Memory B cell (primary cell): ENCODE measurements at regions not wholly inside any gene's neighbourhood (a gene's known extent, or its start where the extent isn't known, plus 50 kb on each side); places are given as distances from the start of the nearest gene placed in this dataset.

Experiments used
- ATAC-seq: fragments of 150-1000 bp; cut with Tn5 transposase; 2 replicates; pipeline ENCODE4 v1.10.0; 2021; ENCODE audit warnings: low read depth, mild to moderate bottlenecking, moderate library complexity
- DNase-seq, 2 donors: peaks; one replicate each; pipeline ENCODE4 v3.0.0; 2022; ENCODE audit warnings: low spot score in 2 of 2
- H3K27ac Mint-ChIP-seq: one replicate; pipeline ENCODE4 v1.8.0; 2022; ENCODE audit warnings: mild to moderate bottlenecking, moderate library complexity, mixed read lengths
- H3K27me3 Mint-ChIP-seq: one replicate; pipeline ENCODE4 v1.8.0; 2022; ENCODE audit warnings: mixed read lengths
- H3K36me3 Mint-ChIP-seq: one replicate; pipeline ENCODE4 v1.8.0; 2022; ENCODE audit warnings: mild to moderate bottlenecking, mixed read lengths
- H3K4me1 Mint-ChIP-seq: one replicate; pipeline ENCODE4 v1.8.0; 2022; ENCODE audit warnings: mixed read lengths
- H3K4me3 Mint-ChIP-seq: one replicate; pipeline ENCODE4 v1.8.0; 2022; ENCODE audit warnings: mild to moderate bottlenecking, moderate library complexity, mixed read lengths
- H3K9me3 Mint-ChIP-seq: one replicate; pipeline ENCODE4 v1.8.0; 2022; ENCODE audit warnings: mixed read lengths

DNA sequence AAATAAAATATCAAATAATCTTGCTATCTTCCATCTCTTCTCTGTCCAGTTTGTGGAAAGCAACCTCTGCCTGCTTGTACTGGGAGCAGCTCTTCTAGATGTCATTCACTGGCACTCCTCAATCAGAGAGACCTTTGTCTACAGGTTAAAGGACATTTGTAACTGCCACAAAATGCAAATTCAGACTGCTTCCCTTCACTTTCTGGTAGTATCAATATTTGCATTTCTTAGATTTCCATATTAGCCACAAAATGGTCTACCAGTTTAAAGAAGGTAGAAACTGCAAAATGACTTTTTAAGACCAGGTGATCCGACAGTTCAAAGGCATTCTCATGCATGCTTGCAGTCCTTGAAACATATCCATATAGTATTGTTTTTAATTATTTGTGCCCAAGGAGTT is 51.7 kb upstream of the RCN1 start:
- Mint-ChIP-seq H3K4me1 (no peaks in the 10 kb centered on the region), H3K27me3 (peaks cover 9% of the 10 kb centered on the region), H3K36me3 (no peaks in the 10 kb centered on the region), H3K4me3 (no peak overlapping the region), H3K9me3 (no peaks in the 10 kb centered on the region), H3K27ac (no peak overlapping the region)
- DNase-seq (no peak), ATAC-seq (no peak)

DNA sequence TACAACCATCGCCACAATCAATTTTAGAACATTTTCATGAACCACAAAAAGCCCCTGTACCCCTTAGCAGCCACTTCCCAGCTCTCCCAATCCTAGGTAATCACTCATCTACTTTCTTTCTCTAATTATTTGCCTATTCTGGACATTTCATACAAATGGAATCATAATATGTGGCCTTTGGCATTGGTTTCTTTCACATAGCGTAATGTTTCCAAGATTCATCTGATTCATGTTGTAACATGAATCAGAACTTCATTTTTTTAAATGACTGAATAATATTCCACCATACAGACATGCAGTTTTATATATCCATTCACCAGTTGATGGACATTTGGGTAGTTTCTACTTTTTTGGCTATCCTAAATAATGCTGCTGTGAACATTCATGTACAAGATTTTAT is 56.2 kb upstream of the RCN1 start:
- DNase-seq = no peak
- Mint-ChIP-seq H3K36me3 (no peaks in the 10 kb centered on the region), H3K27me3 (peaks cover 9% of the 10 kb centered on the region), H3K4me3 (no peak overlapping the region), H3K4me1 (peaks cover 8% of the 10 kb centered on the region), H3K9me3 (no peaks in the 10 kb centered on the region), H3K27ac (no peak overlapping the region)
- no peak for ATAC-seq

DNA sequence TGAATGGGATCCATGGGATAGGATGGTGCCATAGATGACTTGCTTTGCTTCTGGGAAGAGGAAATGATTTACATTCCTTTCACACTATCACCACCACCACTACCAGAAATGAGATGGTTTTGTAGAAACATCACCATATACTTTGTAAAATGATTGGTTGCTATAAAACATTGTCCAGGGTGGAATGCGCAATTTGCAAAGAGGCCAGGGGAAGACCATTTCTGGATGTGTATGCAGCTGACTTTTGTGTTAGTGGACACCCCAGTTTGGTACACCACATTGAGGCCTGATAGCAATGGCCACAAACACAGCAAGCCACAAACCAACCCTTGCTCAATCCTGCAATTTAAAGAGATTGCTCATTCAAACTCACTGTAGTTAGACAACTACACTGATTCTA is 56.7 kb upstream of the RCN1 start:
- no peak overlapping the region for H3K4me3 Mint-ChIP-seq
- ATAC-seq (no peak), DNase-seq (no peak)
- H3K9me3 Mint-ChIP-seq = no peaks in the 10 kb centered on the region
- H3K27ac Mint-ChIP-seq = no peak overlapping the region
- peaks cover 8% of the 10 kb centered on the region for H3K4me1 Mint-ChIP-seq
- H3K36me3 Mint-ChIP-seq = no peaks in the 10 kb centered on the region
- H3K27me3 Mint-ChIP-seq = peaks cover 9% of the 10 kb centered on the region

DNA sequence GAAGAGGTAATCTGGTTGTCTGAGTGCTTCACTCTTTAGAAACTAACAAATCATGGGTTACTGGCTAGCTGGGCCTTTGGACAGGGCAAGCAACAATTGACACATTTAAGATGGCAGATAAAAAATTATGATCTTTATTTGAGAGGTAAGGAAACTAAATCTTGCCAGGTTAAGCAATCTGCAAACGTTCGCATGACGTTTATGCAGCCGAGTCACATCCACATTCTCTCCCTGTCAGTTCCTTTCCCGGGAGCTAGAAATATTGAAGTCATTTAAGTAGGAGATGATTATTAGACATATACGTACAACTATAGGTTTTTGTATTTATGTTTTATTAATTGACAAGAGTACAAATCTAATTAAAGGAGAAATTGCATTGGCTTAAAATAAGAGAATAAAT is 57.4 kb upstream of the RCN1 start:
- H3K4me1 Mint-ChIP-seq = peaks cover 8% of the 10 kb centered on the region
- H3K27ac Mint-ChIP-seq = no peak overlapping the region
- ATAC-seq = no peak
- no peak overlapping the region for H3K4me3 Mint-ChIP-seq
- H3K36me3 Mint-ChIP-seq = no peaks in the 10 kb centered on the region
- H3K27me3 Mint-ChIP-seq = peaks cover 7% of the 10 kb centered on the region
- DNase-seq = no peak
- H3K9me3 Mint-ChIP-seq = no peaks in the 10 kb centered on the region

DNA sequence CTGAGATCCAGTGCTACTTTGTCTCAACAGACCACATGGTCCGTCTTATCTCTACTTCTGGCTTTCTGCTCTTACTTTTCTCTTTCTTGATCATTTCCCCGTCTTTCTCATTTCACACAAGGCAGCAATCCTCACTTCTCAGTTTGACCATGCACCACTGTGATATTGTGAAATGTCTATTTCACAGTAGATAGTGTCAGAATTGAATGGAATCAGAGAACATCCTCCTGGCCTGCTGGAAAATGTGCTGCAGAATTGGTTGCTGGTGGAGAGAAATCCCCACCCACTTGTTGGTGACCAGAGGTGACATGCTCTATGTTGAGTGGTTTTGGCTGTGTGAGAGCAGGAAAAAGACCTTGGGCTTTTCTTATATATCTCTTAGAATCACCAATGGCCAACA is 57.8 kb upstream of the RCN1 start:
- H3K27me3 Mint-ChIP-seq = peaks cover 7% of the 10 kb centered on the region
- H3K27ac Mint-ChIP-seq = no peak overlapping the region
- no peak for ATAC-seq
- DNase-seq = no peak
- no peaks in the 10 kb centered on the region for H3K36me3 Mint-ChIP-seq
- no peak overlapping the region for H3K4me3 Mint-ChIP-seq
- no peaks in the 10 kb centered on the region for H3K9me3 Mint-ChIP-seq
- H3K4me1 Mint-ChIP-seq = peaks cover 8% of the 10 kb centered on the region

DNA sequence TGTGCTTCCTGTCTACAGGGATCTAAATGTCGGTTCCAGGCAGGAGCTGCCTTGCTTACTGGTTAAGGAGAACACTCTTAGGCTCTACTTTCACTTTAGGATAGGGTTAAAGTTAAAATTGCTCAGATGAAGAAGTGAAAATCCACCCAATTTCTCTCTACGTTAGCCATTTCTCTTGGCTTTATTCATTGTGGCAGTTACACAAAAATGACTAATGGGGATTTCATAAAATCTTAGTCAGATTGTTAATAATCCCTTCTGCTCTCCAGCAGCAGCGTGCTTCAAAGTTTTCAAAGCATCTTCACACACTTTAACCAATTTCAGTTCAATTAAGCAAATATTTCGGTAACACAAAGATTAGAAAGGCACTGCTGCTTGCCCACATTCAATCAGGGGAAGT is 58.4 kb upstream of the RCN1 start:
- Mint-ChIP-seq H3K27me3 (peaks cover 7% of the 10 kb centered on the region), H3K4me1 (peaks cover 8% of the 10 kb centered on the region), H3K36me3 (no peaks in the 10 kb centered on the region), H3K27ac (no peak overlapping the region), H3K4me3 (no peak overlapping the region), H3K9me3 (no peaks in the 10 kb centered on the region)
- no peak for DNase-seq
- ATAC-seq = no peak

DNA sequence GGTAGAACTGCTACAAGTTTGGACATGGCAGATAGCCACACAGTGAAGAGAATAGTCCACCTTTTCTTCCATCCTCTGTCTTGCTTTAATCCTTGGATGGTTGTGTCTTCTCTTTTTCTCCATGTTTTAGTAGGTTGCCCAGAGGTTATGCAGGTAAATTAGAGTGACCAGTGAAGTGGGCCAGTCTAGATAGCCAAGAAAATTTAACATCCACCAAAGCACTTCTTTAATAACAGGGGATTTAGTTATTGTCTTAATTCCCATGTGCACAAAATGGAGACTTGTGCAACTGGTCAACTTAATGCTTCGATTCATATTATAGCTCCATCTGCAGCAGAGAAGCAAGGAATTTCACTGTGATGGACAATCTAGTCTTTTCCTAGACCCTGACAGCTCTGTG is 58.8 kb upstream of the RCN1 start:
- Mint-ChIP-seq H3K4me3 (no peak overlapping the region), H3K4me1 (peaks cover 8% of the 10 kb centered on the region), H3K27ac (no peak overlapping the region), H3K36me3 (no peaks in the 10 kb centered on the region), H3K9me3 (no peaks in the 10 kb centered on the region), H3K27me3 (peaks cover 4% of the 10 kb centered on the region)
- ATAC-seq (no peak), DNase-seq (no peak)

DNA sequence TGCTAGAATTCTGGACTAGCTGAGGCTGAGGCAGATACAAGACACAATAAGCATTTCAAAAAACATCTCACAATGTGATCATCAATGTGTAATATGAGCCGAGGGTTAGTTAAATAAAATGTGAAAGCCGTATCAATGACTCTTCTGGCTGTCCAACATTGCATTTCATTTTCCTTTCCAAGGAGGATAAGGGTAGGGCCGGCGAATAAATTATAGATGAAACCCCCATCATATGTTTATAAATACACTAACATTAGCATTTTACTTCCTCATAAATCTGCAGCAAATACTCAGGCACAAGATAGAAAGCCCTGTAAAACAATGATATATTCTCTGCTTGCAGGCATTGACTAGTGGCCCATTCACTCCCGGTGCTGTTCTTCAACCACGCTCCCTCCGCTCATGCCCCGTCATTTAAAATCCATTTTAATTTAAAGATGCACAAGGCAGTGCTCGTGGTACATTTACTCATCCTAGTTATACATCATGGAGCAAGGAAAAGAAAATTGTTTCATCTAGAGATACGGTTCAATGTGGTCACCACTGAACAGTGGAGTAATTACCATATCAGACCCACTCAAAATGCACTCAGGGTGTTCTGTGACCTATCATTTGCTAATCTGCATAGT is 59.9 kb upstream of the RCN1 start:
- Mint-ChIP-seq H3K36me3 (no peaks in the 10 kb centered on the region), H3K4me1 (peaks cover 10% of the 10 kb centered on the region), H3K27ac (no peak overlapping the region), H3K4me3 (no peak overlapping the region), H3K27me3 (peaks cover 8% of the 10 kb centered on the region), H3K9me3 (no peaks in the 10 kb centered on the region)
- DNase-seq = no peak
- ATAC-seq = no peak

DNA sequence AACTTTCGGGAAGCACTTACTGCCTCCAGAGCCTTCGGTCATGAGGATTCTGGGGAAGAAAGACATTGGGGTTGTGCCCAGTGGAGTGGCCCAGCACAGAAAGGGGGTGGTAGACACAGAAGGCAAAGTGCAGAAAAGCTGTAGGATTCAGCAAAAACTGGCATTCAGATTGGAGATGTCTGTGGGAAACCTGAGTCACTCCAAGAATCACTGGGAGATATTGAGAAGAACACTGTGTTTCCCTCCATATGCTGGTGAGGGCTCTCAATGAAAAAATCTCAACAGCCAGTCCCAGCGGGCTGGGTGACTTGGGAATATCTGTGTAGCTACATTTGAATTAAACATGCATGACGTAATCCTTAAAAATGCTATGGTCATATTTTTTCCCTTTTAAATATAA is 61.2 kb upstream of the RCN1 start:
- Mint-ChIP-seq H3K36me3 (no peaks in the 10 kb centered on the region), H3K4me1 (peaks cover 10% of the 10 kb centered on the region), H3K9me3 (no peaks in the 10 kb centered on the region), H3K27me3 (peaks cover 8% of the 10 kb centered on the region), H3K4me3 (no peak overlapping the region), H3K27ac (no peak overlapping the region)
- ATAC-seq (no peak), DNase-seq (no peak)

DNA sequence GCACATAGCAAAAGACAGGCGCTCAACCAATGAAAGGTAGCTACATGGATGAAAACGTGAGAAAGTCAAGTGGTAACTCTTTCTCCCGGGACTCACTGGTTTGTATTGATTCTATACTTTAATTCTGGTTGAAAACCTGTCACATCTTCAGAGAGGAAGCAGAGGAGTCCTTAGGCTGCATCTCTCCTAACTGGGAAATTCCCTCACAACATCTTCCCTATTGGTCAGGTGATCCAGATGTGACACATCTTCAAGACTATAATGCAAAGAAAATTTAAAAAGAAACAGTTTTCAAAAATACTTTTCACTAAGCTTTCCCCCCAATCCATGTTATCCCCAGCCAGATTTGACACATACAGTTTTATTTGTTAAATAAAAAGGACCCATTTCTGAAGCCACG is 62.7 kb upstream of the RCN1 start:
- H3K36me3 Mint-ChIP-seq = no peaks in the 10 kb centered on the region
- DNase-seq (no peak), ATAC-seq (no peak)
- no peak overlapping the region for H3K27ac Mint-ChIP-seq
- H3K27me3 Mint-ChIP-seq = peaks cover 8% of the 10 kb centered on the region
- no peaks in the 10 kb centered on the region for H3K9me3 Mint-ChIP-seq
- H3K4me3 Mint-ChIP-seq = no peak overlapping the region
- peaks cover 10% of the 10 kb centered on the region for H3K4me1 Mint-ChIP-seq

DNA sequence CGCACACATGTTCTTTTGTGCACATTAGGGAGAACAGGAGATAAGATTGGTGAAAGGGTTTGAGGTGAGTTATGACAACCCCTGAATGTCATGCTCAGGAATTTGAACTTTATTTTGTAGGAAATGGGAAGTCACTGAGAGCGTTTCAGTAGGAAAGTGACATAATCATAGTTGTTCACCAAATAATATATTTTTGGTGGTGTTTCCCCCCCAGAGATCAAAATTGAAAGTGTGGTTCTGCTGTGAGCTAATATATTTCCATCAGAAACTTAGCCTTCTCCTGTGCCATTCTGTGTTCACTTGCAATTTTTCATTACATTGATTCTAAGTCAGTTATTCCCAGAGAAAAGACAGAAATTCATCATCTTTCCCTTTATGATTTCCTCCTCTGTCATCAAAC is 64.1 kb upstream of the RCN1 start:
- Mint-ChIP-seq H3K36me3 (no peaks in the 10 kb centered on the region), H3K27ac (no peak overlapping the region), H3K4me1 (peaks cover 2% of the 10 kb centered on the region), H3K27me3 (peaks cover 7% of the 10 kb centered on the region), H3K4me3 (no peak overlapping the region), H3K9me3 (no peaks in the 10 kb centered on the region)
- ATAC-seq (no peak), DNase-seq (no peak)

DNA sequence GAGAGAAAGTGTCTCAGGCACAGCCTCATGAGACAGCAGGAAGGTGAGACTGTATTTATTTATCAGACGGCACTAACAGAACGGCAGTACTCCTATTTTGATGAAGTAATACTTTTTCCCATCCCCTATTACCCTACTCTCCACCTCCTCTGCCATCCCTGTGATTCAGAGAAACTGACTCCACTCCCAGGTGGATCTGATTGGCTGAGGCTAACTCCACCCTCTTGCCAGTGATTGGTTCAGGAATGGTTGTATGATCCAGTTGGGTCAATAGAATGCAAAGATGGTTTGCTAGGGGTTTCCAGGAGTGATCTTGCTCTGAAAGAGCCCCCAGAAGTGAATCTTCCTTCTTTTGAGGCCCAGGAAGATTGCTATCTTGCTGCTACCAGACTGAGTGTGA is 65.9 kb upstream of the RCN1 start:
- Mint-ChIP-seq H3K27ac (no peak overlapping the region), H3K27me3 (peaks cover 5% of the 10 kb centered on the region), H3K4me1 (peaks cover 2% of the 10 kb centered on the region), H3K9me3 (no peaks in the 10 kb centered on the region), H3K4me3 (no peak overlapping the region), H3K36me3 (no peaks in the 10 kb centered on the region)
- DNase-seq (no peak), ATAC-seq (no peak)

DNA sequence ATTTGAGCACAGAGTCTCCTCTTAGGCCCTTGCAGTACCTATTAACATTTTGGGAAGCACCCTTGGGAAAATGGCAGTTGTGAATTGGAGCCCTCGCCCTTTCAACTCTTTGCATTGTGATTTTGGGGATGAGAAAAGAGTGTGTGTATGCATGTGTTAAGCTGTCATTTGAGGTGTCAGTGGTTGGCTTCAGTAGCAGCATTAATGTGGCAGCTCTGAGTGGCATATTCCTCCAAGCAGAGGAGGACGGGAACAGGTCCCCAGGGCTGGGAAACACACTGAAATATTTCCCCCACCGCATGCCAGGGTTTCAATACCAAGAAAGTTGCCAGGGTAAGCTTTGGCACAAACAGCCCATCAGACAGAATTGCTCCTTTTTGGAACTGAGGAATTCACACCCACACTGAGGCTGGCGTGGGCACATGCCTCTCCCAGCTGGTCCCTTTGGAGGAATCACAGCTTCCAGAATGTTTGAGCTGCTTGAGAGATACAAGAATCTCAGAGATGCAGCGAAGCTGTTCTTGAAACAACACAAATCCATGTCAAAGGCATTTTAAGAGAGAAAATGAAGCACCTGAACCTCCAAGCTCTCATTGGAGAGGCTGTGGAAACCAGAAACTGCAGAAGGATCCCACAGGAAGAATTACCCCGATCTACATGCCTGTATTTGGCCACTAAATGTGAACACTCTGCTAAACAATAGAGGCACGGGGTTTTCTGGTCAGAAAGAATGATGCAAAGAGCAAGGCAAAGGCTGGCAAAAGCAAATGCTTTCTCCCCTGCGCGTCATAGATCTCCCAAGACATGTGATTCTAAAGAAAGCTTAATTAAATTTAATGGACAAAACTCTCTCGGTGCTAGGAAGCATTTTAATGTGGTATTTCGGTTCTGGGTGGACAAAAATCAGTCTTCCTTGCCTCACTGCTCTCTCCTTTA is 67.2 kb upstream of the RCN1 start:
- ATAC-seq (no peak), DNase-seq (no peak)
- no peak overlapping the region for H3K27ac Mint-ChIP-seq
- H3K4me3 Mint-ChIP-seq = no peak overlapping the region
- H3K9me3 Mint-ChIP-seq = no peaks in the 10 kb centered on the region
- peaks cover 2% of the 10 kb centered on the region for H3K4me1 Mint-ChIP-seq
- peaks cover 5% of the 10 kb centered on the region for H3K27me3 Mint-ChIP-seq
- H3K36me3 Mint-ChIP-seq = no peaks in the 10 kb centered on the region

DNA sequence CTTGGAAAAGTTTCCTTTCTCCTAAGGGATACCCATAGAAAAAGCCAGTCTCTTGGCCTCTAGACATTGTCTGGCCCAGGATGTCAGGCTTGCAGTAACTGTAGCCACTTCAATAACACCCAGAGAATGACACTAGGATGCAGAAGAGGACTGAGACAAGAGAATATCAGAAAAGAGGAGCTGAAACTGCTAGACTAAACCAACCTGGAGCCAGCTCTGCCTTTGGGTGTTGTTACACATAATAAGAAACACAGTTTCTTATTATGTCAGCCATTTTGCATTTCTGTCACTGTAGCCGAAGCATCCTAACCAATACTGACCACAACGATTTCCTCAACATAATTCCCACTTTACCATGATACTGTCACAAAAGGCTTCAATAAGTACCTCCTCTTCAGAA is 72.2 kb upstream of the RCN1 start:
- no peaks in the 10 kb centered on the region for H3K36me3 Mint-ChIP-seq
- no peak for ATAC-seq
- H3K27me3 Mint-ChIP-seq = peaks cover 6% of the 10 kb centered on the region
- H3K27ac Mint-ChIP-seq = no peak overlapping the region
- DNase-seq = no peak
- no peaks in the 10 kb centered on the region for H3K9me3 Mint-ChIP-seq
- H3K4me3 Mint-ChIP-seq = no peak overlapping the region
- no peaks in the 10 kb centered on the region for H3K4me1 Mint-ChIP-seq

DNA sequence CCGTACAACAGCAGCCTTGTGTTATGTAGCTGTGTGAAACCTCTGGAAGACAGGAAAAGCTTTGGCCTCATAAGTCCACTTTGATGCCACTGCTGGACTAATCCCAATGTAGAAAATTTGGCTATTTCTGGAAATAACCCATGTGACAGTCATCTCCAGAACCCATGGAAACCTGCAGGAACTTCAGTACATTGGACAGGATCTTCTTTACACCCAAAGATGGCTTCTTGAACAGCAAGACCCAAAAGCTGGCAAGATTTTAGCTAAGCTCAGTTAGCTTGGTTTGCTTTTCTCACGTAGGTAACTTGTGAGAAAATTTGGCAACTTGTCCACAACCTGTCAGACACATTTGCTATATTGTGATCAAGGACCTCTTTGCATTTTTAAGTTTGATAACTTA is 74.8 kb upstream of the RCN1 start:
- H3K9me3 Mint-ChIP-seq = peaks cover 1% of the 10 kb centered on the region
- ATAC-seq (no peak), DNase-seq (no peak)
- H3K27ac Mint-ChIP-seq = no peak overlapping the region
- no peaks in the 10 kb centered on the region for H3K4me1 Mint-ChIP-seq
- H3K4me3 Mint-ChIP-seq = no peak overlapping the region
- H3K36me3 Mint-ChIP-seq = no peaks in the 10 kb centered on the region
- H3K27me3 Mint-ChIP-seq = peaks cover 8% of the 10 kb centered on the region
